SK-N-DZ (cell line): ENCODE measurements at regions not wholly inside any gene's neighbourhood (a gene's known extent, or its start where the extent isn't known, plus 50 kb on each side); places are given as distances from the start of the nearest gene placed in this dataset.
"Not testable (repeated sequence)": the region's sequence is repeated elsewhere in the genome, so short reads cannot be mapped to it uniquely, and the experiment has no call there.

Source experiments
- DNase-seq: peaks from one replicate; pipeline ENCODE4 v3.0.0-alpha.2; 2015; ENCODE audit warnings: low spot score

- DNase-seq, result no peak
Measured at GRCh38 chr5:142408981-142409481, 84.2 kb upstream of the SPRY4 start.

GRCh38 chr5:142408536-142408935 lies 83.7 kb upstream of the SPRY4 start:
- DNase-seq, result no peak

DNA sequence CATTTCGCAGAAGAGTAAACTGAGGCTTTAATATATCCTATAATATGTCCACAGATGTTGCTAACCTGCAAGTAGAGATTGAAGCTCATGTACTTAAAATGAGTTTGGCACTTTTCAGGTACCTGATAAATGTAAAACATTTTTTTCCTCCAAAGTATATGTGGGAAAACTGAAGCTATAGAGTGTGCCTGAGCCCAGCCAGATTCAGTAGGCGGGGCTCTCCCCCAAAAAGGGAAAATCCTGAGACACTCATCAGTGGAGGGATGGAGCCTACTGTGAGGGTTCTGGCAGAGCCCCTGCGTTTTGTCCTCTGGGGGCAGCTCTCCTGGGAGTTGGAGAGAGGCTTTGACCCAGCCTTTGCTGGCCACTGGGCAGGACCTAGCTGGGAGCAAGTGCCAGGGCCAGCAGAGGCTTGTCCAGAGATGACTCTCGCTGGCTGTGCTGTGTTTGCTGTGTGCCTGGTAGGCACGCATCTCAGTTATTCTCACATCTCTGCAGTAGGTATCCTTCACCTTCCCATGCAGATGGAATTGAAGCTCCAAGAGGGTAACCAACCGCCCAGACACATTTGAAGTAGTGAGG lies 81.1 kb upstream of the SPRY4 start:
- DNase-seq, result no peak

DNA sequence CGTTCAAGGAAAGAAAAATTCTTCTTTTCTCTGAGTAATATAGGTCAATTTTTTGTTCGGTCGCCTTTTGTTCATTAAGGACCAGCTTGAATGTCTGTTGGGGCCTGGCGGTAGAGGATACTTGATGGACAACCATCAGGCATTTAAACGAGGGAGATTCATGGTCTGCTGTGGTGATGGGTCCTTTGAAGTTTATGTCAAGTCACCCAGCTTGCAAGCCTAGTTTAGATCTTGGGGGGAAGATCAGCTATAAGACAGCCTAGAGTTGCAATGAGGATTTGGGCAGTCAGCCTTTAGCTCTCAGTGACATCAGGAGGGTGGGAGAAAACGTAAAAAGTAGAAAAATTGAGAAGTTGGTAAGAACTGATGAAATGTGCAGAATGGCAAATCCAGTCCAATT lies 80.2 kb upstream of the SPRY4 start:
- DNase-seq, result no peak

DNA sequence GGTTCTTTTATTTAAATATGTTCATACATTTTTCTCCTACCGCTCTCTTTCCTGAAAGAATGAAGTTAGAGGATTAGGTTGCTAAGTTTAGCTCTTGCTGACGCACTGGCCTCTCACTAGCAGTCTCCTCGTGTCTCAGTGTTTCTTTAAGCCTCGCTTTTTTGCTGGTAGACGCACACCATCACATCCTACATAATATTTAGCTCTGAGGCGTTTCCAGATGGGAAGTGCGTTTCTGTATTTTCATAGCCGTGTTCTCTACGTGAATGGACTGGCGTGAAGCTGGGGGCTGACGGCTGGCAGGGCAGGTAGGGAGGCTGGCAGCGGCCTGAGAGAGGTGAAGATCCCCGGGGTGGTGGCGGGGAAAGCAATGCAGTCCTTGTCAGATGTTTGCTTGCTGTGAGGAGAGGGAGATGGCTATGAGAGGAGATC lies 79.2 kb upstream of the SPRY4 start:
- DNase-seq, result no peak

GRCh38 chr5:142403583-142403982 lies 78.8 kb upstream of the SPRY4 start:
- no peak for DNase-seq

GRCh38 chr5:142402752-142403318 lies 78.0 kb upstream of the SPRY4 start:
- DNase-seq, result no peak

GRCh38 chr5:142400415-142400814 lies 75.6 kb upstream of the SPRY4 start:
- DNase-seq, result no peak

DNA sequence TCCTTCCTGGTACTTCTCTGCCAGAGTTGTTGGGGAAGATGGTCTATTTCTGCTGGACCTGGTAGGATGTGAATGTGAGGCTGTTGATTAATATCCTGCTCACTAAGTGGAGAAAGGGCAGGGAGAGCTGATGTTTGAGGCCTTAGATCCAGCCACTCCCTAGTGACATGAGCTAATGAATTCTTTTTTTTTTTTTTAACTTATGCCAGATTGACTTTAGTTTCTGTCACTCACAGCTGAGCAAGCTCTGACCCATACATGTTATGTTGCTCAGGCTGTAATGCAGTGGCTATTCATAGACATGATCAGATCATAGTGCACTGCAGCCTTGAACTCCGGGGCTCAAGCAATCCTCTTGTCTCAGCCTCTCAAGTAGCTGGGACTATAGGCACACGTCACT lies 75.1 kb upstream of the SPRY4 start:
- DNase-seq, result no peak

GRCh38 chr5:142398730-142399055 lies 73.9 kb upstream of the SPRY4 start:
- DNase-seq, result no peak

DNA sequence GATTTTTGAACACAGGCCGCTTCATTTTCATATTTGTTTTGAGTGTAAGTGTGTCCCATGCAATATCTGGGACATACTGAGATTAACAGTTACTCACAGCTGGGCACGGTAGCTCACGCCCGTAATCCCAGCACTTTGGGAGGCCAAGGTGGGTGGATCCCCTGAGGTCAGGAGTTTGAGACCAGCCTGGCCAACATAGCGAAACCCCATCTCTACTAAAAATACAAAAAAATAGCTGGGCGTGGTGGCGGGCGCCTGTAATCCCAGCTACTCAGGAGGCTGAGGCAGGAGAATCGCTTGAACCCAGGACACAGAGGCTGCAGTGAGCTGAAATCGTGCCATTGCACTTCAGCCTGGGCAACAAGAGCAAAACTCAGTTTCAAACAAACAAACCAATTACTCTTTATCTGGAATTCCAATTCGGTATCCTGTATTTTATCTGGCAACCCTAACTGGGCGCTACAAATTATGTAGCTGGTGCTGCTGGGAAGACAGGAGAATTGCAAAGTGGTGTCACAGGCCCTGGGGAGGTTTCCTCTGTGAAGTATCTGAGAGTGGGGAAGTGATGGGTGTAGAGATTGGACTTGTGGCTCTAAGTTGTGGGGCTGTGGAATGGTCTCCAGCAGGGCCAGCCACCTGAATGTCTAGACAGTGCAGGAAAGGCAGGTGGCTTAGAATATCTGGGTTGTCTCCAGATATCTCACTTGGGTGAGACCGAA lies 73.3 kb upstream of the SPRY4 start:
- not testable (repeated sequence) for DNase-seq

DNA sequence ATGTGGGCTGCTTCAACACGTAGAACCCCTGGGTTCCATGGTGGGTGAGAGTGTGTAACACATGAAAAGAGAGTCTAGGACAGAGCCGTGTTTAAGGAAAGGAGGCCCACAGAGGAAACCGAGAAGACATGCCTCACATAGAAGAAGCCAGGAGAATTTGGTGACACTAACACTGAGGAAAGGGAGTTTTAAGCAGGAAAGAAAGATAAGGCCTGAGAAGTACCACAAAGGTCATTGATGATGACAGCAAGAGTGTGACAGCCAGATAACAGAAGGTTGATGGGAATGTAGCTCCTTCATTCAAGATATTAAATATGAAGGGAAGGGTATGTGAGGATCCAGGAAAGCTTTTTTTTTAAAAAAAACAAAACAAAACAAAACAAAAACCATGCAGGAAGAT lies 72.4 kb upstream of the SPRY4 start:
- DNase-seq, result no peak

DNA sequence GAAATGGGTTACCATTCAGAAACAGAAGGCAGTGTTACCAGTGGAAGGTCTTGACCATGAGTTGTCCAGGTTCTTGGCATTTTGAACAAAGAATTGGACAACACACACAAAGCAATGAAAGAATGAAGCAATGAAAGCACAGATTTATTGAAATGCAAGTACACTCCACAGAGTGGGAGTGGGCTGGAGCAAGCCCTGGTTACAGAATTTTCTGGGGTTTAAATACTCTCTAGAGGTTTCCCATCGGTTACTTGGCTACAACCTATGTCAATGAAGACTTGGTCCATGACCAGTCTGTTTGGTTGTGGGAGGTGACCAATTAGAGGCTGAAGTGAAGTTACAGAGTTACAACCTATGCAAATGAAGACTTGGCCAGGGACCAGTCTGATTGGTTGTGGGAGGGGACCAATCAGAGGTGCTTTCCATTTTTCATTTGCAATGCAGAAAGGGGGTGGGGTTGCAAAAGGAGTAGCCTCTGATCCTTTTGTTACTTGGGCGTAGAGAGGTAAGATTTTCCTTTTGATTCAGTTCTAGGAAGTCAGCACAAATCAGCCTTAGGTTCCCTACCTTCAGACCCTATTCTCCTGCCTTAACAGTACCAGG lies 71.7 kb upstream of the SPRY4 start:
- no peak for DNase-seq

- no peak for DNase-seq
Measured at GRCh38 chr5:142395334-142395733, 70.5 kb upstream of the SPRY4 start.

DNA sequence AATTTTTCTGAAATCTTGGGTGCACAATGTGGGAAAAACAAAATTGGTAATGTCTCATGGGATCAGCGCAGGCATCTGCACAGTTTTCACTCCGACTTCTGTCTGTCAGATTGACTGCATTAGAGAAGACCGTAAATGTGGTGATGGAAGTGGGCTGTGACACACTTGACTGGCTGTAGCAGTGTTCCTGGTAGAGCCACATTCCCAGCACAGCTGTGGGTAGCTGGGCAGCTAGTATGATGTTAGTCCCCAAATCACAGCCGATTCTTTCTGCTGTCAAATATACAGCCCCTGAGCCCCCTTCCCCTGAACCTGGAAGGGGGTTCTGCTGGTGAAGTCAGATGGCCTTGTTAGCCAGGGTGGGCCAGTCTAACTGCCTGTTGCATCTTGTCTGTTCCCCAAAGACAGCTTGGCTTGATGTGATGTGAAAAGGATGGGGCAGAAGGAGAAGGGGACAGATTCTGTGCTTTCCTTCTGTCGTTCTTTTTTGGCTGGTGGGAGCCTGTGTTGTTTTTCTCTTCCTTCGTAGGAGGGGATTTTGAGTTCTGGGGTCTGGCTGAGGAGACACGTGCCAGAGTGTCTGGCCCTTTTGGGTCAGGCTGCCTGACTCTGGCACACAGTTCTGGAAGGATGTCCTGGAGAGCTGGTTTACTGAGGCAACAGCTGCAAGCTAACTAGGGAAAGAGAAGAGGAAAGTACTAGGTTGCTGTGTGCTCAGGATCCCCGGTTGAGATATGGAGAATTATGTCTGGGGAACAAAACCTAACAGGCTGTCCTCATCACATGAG lies 66.4 kb upstream of the SPRY4 start:
- no peak for DNase-seq

DNA sequence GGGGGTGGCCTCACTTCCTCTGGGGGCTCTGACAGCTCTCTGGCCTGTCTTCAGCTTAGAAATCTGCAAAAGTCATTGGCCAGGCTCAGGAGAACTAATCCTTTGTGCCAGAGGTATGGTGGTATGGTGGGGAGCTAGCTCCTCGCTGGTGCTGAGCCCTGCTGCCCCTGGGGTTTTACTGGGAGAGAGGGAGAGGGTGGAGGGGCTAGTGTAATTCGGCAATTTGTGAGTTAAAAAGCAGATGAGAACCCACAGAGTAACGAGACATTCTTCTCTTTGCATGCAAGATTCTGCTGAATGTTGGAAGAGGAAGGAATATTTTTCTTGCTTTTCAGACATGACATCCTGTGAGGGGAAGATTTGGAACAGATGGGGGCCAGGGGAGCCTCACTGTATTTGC lies 65.5 kb upstream of the SPRY4 start:
- no peak for DNase-seq

DNA sequence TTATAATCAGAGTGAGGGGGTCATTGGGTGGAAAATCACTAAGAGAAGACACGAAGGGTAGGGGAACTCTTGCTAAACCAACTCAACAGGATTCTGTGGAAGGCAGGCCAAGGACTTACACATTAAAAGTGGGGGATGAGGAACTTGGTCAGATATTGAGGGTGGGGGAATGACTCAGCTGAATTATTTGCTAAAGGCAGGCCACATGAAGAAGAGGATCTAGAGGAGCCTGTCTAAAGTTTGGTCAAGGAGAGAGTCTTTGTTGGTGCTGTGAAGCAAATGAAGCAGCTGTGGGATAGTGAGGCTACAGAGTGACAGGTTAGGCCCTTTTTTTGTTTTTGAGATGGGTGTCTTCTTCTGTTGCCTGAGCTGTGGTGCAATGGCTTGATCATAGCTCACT lies 63.9 kb upstream of the SPRY4 start:
- no peak for DNase-seq

DNA sequence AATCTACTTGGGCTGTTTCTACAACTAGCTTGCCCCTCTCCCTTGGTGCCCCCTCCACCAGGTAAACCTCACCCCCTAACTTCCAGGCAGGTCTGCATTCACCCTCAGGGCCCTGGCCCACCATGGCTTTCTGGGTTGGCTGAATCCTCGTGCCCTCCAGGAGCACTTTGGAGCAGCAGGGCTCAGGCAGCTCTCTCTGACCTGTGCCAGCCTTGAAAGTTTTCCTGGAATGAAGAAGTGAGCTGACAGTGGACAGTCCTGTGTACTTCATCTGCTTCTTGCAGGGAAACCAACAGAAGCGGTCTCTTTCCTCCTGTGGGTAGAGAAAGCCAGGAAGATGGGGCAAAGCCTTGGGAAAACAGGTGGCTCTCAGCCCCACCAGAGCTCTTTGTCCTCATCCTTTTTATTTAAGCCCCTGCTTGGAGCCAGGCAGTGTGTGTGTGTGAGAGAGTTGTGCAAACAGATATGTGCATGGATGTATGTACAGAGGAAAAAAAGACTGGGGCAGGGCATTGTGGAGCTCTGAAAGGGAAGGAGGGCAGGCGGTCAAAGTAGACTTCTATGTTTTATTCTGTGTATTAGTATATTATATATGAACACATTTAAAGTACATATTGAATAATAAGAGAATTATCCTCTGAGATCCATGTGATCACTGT lies 62.3 kb upstream of the SPRY4 start:
- DNase-seq, result no peak

GRCh38 chr5:142386137-142387023 lies 61.6 kb upstream of the SPRY4 start:
- DNase-seq, result no peak

- no peak for DNase-seq
Measured at GRCh38 chr5:142385194-142385593, 60.4 kb upstream of the SPRY4 start.
